K562 (cell line): ENCODE measurements at regions not wholly inside any gene's neighbourhood (a gene's known extent, or its start where the extent isn't known, plus 50 kb on each side); places are given as distances from the start of the nearest gene placed in this dataset.
"Not testable (repeated sequence)": the region's sequence is repeated elsewhere in the genome, so short reads cannot be mapped to it uniquely, and the experiment has no call there.

Experiments used
- ATAC-seq: fragments of 200-7000 bp; cut with Tn5 transposase; 3 replicates; pipeline ENCODE4 v1.9.1; 2020; ENCODE audit warnings: moderate library complexity
- BruUV-seq: library from RNA; stranded (reverse); fragments of 400-500 nt; replicated peaks from 2 replicates; lab custom pipeline; 2021; lab: Mats Ljungman, UMichigan
- CTCF ChIA-PET: fragments of 300-600 bp; formaldehyde crosslinking; extraction: SDS; loops from one replicate; lab custom pipeline; 2021; ENCODE audit warnings: low intra/inter-chr PET ratio; lab: Yijun Ruan, JAX
- POLR2A ChIA-PET: fragments of 300-600, 350-650 bp; sonication (Branson Sonifier 250); formaldehyde crosslinking; extraction: SDS; loops from one replicate; lab custom pipeline; 2021; ENCODE audit warnings: antibody characterized with exemption, inconsistent platforms; lab: Yijun Ruan, JAX
- DNase-seq, 4 experiments: peaks; one replicate each; pipeline versions ENCODE4 v3.0.0 to v3.0.0-alpha.2; 2011 to 2018; ENCODE audit warnings: low spot score in 3 of 4, mixed read lengths in 3 of 4; ENCODE audit errors: extremely low read depth in 1 of 4
- FAIRE-seq: peaks from 2 replicates; lab custom pipeline; 2011; peaks lifted over from hg19 to GRCh38; lab: Jason Lieb, UNC
- H2AFZ ChIP-seq: 2 replicates; pipeline ENCODE4 v1.6.0; 2011; ENCODE audit warnings: low read depth, low read length, control low read depth, inconsistent platforms
- H3K27ac ChIP-seq: fragments of 200-600 bp; 3 replicates; pipeline ENCODE4 v1.8.0; 2011; ENCODE audit warnings: low read depth, mild to moderate bottlenecking, control low read depth, inconsistent platforms, low read length, moderate library complexity, mixed read lengths; ENCODE audit errors: extremely low read depth
- H3K27me3 ChIP-seq, 2 experiments: fragments of 300-600 bp in 1 of 2; 2 replicates in 1 of 2; 3 replicates in 1 of 2; pipeline versions ENCODE4 v1.6.0 to v1.8.0; 2011; ENCODE audit warnings: inconsistent platforms in 2 of 2, low read length in 2 of 2, mild to moderate bottlenecking in 1 of 2, mixed read lengths in 1 of 2, moderate library complexity in 1 of 2; ENCODE audit not compliant: control insufficient read depth in 2 of 2, insufficient read depth in 2 of 2
- H3K36me3 ChIP-seq: fragments of 300-600 bp; 3 replicates; pipeline ENCODE4 v1.8.0; 2011; ENCODE audit warnings: mild to moderate bottlenecking, low read length, inconsistent platforms; ENCODE audit not compliant: control insufficient read depth, insufficient read depth
- H3K4me1 ChIP-seq, 2 experiments: fragments of 200-600 bp in 1 of 2; replicated peaks in 1 of 2; 2 replicates in 1 of 2; 3 replicates in 1 of 2; pipeline versions ENCODE4 v1.5.1 to v1.8.0; 2011; ENCODE audit warnings: inconsistent platforms in 2 of 2, low read length in 2 of 2, mild to moderate bottlenecking in 1 of 2, mixed read lengths in 1 of 2, moderate library complexity in 1 of 2; ENCODE audit not compliant: control insufficient read depth in 2 of 2, insufficient read depth in 2 of 2
- H3K4me2 ChIP-seq: 2 replicates; pipeline ENCODE4 v1.6.1; 2011; ENCODE audit warnings: low read length, control low read depth, inconsistent platforms, mixed read lengths; ENCODE audit not compliant: insufficient read depth
- H3K4me3 ChIP-seq: fragments of 200-600 bp; sonication (generic), shearing (Covaris generic); 2 replicates; pipeline ENCODE4 v1.5.1; 2016; ENCODE audit warnings: control low read depth, inconsistent platforms
- H3K79me2 ChIP-seq: fragments of 200-600 bp; 3 replicates; pipeline ENCODE4 v1.8.0; 2011; ENCODE audit warnings: low read length, inconsistent platforms; ENCODE audit not compliant: control insufficient read depth, insufficient read depth
- H3K9ac ChIP-seq, 2 experiments: 2 replicates each; pipeline versions ENCODE4 v1.6.0 to v1.6.1; 2011; ENCODE audit warnings: low read depth in 2 of 2, low read length in 2 of 2, control low read depth in 1 of 2, inconsistent platforms in 1 of 2, mild to moderate bottlenecking in 1 of 2, mixed read lengths in 1 of 2; ENCODE audit not compliant: insufficient read depth in 1 of 2
- H3K9me1 ChIP-seq: one replicate; pipeline ENCODE4 v1.6.0; 2011; ENCODE audit warnings: inconsistent platforms, mild to moderate bottlenecking, low read length, moderate library complexity; ENCODE audit not compliant: control insufficient read depth, insufficient read depth
- H3K9me3 ChIP-seq: replicated peaks from 2 replicates; pipeline ENCODE4 v1.5.1; 2011; ENCODE audit warnings: low read depth, low read length, inconsistent platforms; ENCODE audit not compliant: control insufficient read depth, insufficient read depth
- H4K20me1 ChIP-seq: replicated peaks from 2 replicates; pipeline ENCODE4 v1.6.1; 2011; ENCODE audit warnings: low read length, inconsistent platforms, mixed read lengths; ENCODE audit not compliant: control insufficient read depth, insufficient read depth
- GTF3C2 ChIP-seq: IDR thresholded peaks from 3 replicates; pipeline ENCODE4 v1.6.1; 2011; ENCODE audit warnings: borderline replicate concordance, mild to moderate bottlenecking, moderate library complexity; ENCODE audit not compliant: insufficient read length; ENCODE audit errors: extremely low read depth
- IRF2 ChIP-seq: sonication (generic); formaldehyde crosslinking; IDR thresholded peaks from 2 replicates; pipeline ENCODE4 v1.8.1; 2022; ENCODE audit warnings: mild to moderate bottlenecking, missing genetic modification reagents
- ZNF445 ChIP-seq: fragments of 250-450 bp; sonication (Bioruptor Pico); IDR thresholded peaks from 2 replicates; pipeline ENCODE4 v1.4.0; 2020; ENCODE audit warnings: low read depth, mild to moderate bottlenecking, moderate library complexity
- WGBS: fragments of 100-300 bp; shearing (Covaris generic); methylation state at CpG from one replicate; pipeline ENCODE4 v1.1.6; 2016; ENCODE audit warnings: low coverage, mixed read lengths; ENCODE audit not compliant: insufficient coverage; ENCODE audit errors: missing lambda C conversion rate; 5-methylcytosine and 5-hydroxymethylcytosine counted together
- in situ Hi-C: fragments of 300-500 bp; cut with MboI; formaldehyde crosslinking; loops from 4 replicates; pipeline ENCODE4 v1.15.0; 2018; ENCODE audit warnings: inconsistent platforms, mixed read lengths
- intact Hi-C: fragments of 100-400 bp; cut with micrococcal nuclease; formaldehyde crosslinking; loops from 2 replicates; pipeline ENCODE4 v1.14.2; 2022

- TF ChIP-seq GTF3C2 (no peak), ZNF445 (CRISPR knock-in tag) (no peak), IRF2 (CRISPR knock-in tag) (no peak)
Observed at GRCh38 chr14:39592116-39592789, 160.0 kb upstream of the FBXO33 start (continued).

- H3K4me3 ChIP-seq, intact Hi-C loops, H3K27ac ChIP-seq, FAIRE-seq, H4K20me1 ChIP-seq, H3K79me2 ChIP-seq, POLR2A ChIA-PET, ATAC-seq, H3K9ac ChIP-seq, H3K4me1 ChIP-seq, H2AFZ ChIP-seq, H3K36me3 ChIP-seq, CTCF ChIA-PET, in situ Hi-C loops, H3K9me3 ChIP-seq, H3K27me3 ChIP-seq, BruUV-seq, DNase-seq, H3K9me1 ChIP-seq, H3K4me2 ChIP-seq: not testable (repeated sequence)
- 5% methylated on average over 14 of the region's 21 CpGs for WGBS
Observed at GRCh38 chr14:39589882-39590281, 157.6 kb upstream of the FBXO33 start.
